Endothelial cell of umbilical vein (primary cell): ENCODE measurements at regions not wholly inside any gene's neighbourhood (a gene's known extent, or its start where the extent isn't known, plus 50 kb on each side); places are given as distances from the start of the nearest gene placed in this dataset.

Experiments used
- POLR2A ChIP-seq: IDR thresholded peaks from 2 replicates; pipeline ENCODE4 v1.6.1; 2012; ENCODE audit warnings: low read depth, mild to moderate bottlenecking, control low read depth, low read length
- TF ChIP-seq, protein P1 (sequence below), 2 donors: IDR thresholded peaks; 1 replicate in 1 of 2; 2 replicates in 1 of 2; pipeline ENCODE4 v1.5.1; 2011; ENCODE audit warnings: low read length in 2 of 2, mild to moderate bottlenecking in 2 of 2, moderate library complexity in 2 of 2, control low read depth in 1 of 2, inconsistent platforms in 1 of 2, low read depth in 1 of 2; ENCODE audit not compliant: insufficient read depth in 1 of 2; ENCODE audit errors: extremely low read depth in 1 of 2

DNA sequence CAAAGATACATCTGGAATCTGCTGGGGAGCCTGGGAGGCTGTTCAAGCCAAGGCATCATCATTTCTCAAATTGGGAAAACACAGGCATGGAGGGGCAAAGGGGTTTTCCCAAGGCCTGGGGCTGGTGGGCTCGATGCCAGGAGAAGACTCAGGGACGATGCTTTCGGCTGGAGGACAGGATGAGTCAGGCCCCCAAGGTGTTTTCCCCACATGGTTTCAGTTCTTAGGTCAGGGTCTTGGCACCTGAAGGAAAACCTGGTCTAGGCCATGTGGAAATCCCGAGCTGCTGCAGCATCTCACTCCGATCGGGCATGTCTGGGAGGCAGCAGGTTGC is 348.1 kb downstream of the CDC5L start:
- TF ChIP-seq, protein P1, sequence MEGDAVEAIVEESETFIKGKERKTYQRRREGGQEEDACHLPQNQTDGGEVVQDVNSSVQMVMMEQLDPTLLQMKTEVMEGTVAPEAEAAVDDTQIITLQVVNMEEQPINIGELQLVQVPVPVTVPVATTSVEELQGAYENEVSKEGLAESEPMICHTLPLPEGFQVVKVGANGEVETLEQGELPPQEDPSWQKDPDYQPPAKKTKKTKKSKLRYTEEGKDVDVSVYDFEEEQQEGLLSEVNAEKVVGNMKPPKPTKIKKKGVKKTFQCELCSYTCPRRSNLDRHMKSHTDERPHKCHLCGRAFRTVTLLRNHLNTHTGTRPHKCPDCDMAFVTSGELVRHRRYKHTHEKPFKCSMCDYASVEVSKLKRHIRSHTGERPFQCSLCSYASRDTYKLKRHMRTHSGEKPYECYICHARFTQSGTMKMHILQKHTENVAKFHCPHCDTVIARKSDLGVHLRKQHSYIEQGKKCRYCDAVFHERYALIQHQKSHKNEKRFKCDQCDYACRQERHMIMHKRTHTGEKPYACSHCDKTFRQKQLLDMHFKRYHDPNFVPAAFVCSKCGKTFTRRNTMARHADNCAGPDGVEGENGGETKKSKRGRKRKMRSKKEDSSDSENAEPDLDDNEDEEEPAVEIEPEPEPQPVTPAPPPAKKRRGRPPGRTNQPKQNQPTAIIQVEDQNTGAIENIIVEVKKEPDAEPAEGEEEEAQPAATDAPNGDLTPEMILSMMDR (IDR thresholded peaks at IDR 0.05; ENCODE audit: extremely low read depth in 1 of 2, insufficient read depth in 1 of 2, low read depth in 1 of 2, low read length in 2 of 2): no peak
- no peak for TF ChIP-seq POLR2A
